Erythroblast (primary cell): ENCODE measurements at regions not wholly inside any gene's neighbourhood (a gene's known extent, or its start where the extent isn't known, plus 50 kb on each side); places are given as distances from the start of the nearest gene placed in this dataset.

Experiments
- GATA1 ChIP-seq: IDR thresholded peaks from 2 replicates; pipeline ENCODE4 v1.6.1; 2011; ENCODE audit warnings: low read depth, mild to moderate bottlenecking, control low read depth, low read length, moderate library complexity
- POLR2A ChIP-seq: IDR thresholded peaks from 2 replicates; pipeline ENCODE4 v1.6.1; 2011; ENCODE audit warnings: mild to moderate bottlenecking, low read length

DNA sequence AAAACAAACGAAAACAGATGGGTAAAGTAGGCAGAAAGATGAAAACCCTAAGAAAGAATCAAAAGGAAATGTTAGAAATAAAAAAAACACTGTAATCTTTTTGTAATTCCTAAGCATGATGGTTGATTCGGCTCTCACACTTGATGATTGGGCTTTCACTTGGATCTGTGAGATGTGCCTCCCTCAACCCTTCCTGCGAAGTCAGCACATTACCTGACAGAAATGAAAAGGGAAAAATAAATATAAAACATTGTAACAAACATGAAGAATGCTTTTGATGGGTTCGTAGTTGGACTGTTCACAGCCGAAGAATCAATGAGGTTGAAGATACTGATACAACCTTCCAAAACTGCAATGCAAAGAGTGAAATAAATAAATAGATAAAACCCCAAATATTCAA is 99.8 kb downstream of the AKR1D1 start:
- TF ChIP-seq POLR2A (no peak), GATA1 (no peak)
